Esophagus muscularis mucosa (tissue), 4 donors: ENCODE measurements at regions not wholly inside any gene's neighbourhood (a gene's known extent, or its start where the extent isn't known, plus 50 kb on each side); places are given as distances from the start of the nearest gene placed in this dataset.
A peak's percentile ranks its signal among the peaks of the same experiment; 100 is the strongest.

Experiments
- DNase-seq: peaks from one replicate; pipeline ENCODE4 v3.0.0-alpha.2; 2017; ENCODE audit errors: extremely low spot score
- H3K27ac ChIP-seq, 4 donors: fragments of 200-600 bp; sonication (generic); replicated peaks in 1 of 4; 1 replicate in 3 of 4; 2 replicates in 1 of 4; pipeline ENCODE4 v1.5.1; 2016 to 2019; ENCODE audit warnings: mild to moderate bottlenecking in 1 of 4
- H3K27me3 ChIP-seq, 4 donors: fragments of 200-600 bp; sonication (generic); one replicate each; pipeline versions ENCODE4 v1.5.1 to v1.6.0; 2016 to 2019
- H3K36me3 ChIP-seq, 4 donors: fragments of 200-600 bp; sonication (generic); one replicate each; pipeline ENCODE4 v1.5.1; 2016 to 2019
- H3K4me1 ChIP-seq, 4 donors: fragments of 200-600 bp; sonication (generic); one replicate each; pipeline ENCODE4 v1.5.1; 2016 to 2019
- H3K4me3 ChIP-seq, 4 donors: fragments of 200-600 bp; sonication (generic); 1 replicate in 2 of 4; 2 replicates in 2 of 4; pipeline ENCODE4 v1.5.1; 2016 to 2019; ENCODE audit warnings: mild to moderate bottlenecking in 4 of 4, moderate library complexity in 1 of 4
- H3K9me3 ChIP-seq, 4 donors: fragments of 200-600 bp; sonication (generic); 1 replicate in 3 of 4; 2 replicates in 1 of 4; pipeline ENCODE4 v1.5.1; 2016 to 2019
- EP300 ChIP-seq: sonication (generic); formaldehyde crosslinking; IDR thresholded peaks from one replicate; pipeline ENCODE4 v1.6.1; 2017; ENCODE audit warnings: antibody characterized with exemption
- POLR2A ChIP-seq: fragments of 450-650 bp; IDR thresholded peaks from one replicate; pipeline ENCODE4 v1.6.1; 2017; ENCODE audit warnings: antibody characterized with exemption, moderate library complexity, mild to moderate bottlenecking, low read depth
- POLR2AphosphoS5 ChIP-seq, 2 donors: sonication (generic); formaldehyde crosslinking; IDR thresholded peaks; one replicate each; pipeline ENCODE4 v1.6.1; 2017; ENCODE audit warnings: antibody characterized with exemption in 2 of 2
- WGBS: methylation state at CpG from one replicate; pipeline ENCODE4 v1.1.5; 2018; 5-methylcytosine and 5-hydroxymethylcytosine counted together
- intact Hi-C: fragments of 100-400 bp; cut with DNase I; formaldehyde crosslinking; loops from one replicate; pipeline ENCODE4 v1.15.1; 2023
- TF ChIP-seq, protein P1 (sequence below), 3 experiments: fragments of 200-600 bp in 2 of 3; fragments of 450-650 bp in 1 of 3; sonication (generic) in 2 of 3; IDR thresholded peaks; one replicate each; pipeline ENCODE4 v1.5.1; 2017 to 2019; ENCODE audit warnings: antibody characterized with exemption in 3 of 3, mild to moderate bottlenecking in 2 of 3, moderate library complexity in 1 of 3

DNA sequence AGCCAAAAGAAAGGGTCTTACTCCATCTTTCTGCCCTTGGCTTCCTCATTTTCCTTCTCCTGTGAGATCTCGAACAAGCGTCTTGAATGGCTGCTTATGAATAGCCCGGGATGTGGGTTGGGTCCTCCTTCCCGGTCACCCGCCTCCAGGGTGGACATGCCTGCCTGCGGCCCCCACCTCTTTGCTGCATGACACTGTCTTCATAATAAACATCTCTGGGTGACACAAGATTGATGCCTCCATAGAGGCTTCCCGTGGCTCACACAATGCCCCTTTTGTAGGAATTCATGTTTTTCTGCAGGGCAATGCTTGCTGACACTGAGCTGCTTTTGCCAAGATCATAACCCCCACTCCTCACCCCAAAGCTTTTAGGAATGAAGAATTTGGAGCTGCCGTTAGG lies 125.9 kb downstream of the ZNF664 start:
- Histone ChIP-seq H3K4me3 (no peak overlapping the region), H3K36me3 (no peaks in the 10 kb centered on the region), H3K27ac (peak overlapping the region in 1 of 4 donors; percentile 39), H3K9me3 (no peaks in the 10 kb centered on the region), H3K4me1 (peaks cover 0 to 24% (median 18%) of the 10 kb centered on the region in 4 donors), H3K27me3 (no peaks in the 10 kb centered on the region)
- DNase-seq, result no peak
- WGBS, result 76% methylated on average over 8 of the region's 8 CpGs
- TF ChIP-seq POLR2AphosphoS5 (IDR thresholded peaks at IDR 0.05) (no peak), EP300 (no peak), POLR2A (no peak)
- TF ChIP-seq, protein P1, sequence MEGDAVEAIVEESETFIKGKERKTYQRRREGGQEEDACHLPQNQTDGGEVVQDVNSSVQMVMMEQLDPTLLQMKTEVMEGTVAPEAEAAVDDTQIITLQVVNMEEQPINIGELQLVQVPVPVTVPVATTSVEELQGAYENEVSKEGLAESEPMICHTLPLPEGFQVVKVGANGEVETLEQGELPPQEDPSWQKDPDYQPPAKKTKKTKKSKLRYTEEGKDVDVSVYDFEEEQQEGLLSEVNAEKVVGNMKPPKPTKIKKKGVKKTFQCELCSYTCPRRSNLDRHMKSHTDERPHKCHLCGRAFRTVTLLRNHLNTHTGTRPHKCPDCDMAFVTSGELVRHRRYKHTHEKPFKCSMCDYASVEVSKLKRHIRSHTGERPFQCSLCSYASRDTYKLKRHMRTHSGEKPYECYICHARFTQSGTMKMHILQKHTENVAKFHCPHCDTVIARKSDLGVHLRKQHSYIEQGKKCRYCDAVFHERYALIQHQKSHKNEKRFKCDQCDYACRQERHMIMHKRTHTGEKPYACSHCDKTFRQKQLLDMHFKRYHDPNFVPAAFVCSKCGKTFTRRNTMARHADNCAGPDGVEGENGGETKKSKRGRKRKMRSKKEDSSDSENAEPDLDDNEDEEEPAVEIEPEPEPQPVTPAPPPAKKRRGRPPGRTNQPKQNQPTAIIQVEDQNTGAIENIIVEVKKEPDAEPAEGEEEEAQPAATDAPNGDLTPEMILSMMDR (IDR thresholded peaks at IDR 0.05), result no peak
- intact Hi-C loops, result no loop called here

- no peak overlapping the region for H3K4me3 ChIP-seq
- intact Hi-C loops, result no loop called here
- no peak for DNase-seq
- no peaks in the 10 kb centered on the region for H3K36me3 ChIP-seq
- H3K27ac ChIP-seq, result peak overlapping the region in 1 of 4 donors; percentile 39
- no peaks in the 10 kb centered on the region for H3K27me3 ChIP-seq
- peaks cover 0 to 24% (median 18%) of the 10 kb centered on the region in 4 donors for H3K4me1 ChIP-seq
- WGBS, result 91% methylated on average over 16 of the region's 16 CpGs
- TF ChIP-seq, protein P1 (IDR thresholded peaks at IDR 0.05), result no peak
- TF ChIP-seq EP300, result no peak
- TF ChIP-seq POLR2A, result no peak
- no peak for TF ChIP-seq POLR2AphosphoS5 (IDR thresholded peaks at IDR 0.05)
- no peaks in the 10 kb centered on the region for H3K9me3 ChIP-seq
Measured at GRCh38 chr12:124099661-124100060, 126.6 kb downstream of the ZNF664 start.

DNA sequence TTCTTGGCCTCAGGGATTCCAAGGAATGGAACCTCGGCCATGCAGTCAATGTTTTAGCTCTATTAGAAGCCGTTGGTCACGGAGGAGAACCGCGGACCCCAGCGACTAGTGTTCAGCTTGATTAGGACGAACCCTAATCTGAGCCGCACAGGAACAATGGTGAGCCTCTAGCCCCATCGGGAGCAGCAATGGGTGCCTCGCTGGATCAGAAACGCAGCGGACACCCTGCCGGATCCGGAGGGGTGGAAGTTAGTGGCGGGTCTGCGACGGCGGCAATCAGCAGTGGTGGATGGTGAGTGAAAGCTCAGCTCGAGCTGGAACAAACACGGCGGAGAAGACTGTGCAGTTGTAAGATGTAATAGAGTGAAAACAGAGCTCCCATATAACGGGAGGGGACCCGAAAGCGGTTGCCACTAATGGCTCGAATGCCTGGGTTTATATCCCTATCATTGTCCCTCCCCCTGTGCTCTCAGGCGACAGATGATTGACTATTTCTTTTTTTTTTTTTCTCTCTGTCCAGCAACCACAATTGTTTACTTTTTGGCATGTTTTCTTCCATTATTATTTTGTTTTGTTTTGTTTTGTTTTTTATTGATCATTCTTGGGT lies 127.7 kb downstream of the ZNF664 start:
- no peaks in the 10 kb centered on the region for H3K9me3 ChIP-seq
- 90% methylated on average over 21 of the region's 26 CpGs for WGBS
- TF ChIP-seq EP300 (no peak), POLR2AphosphoS5 (IDR thresholded peaks at IDR 0.05) (no peak), POLR2A (no peak)
- TF ChIP-seq, protein P1 (IDR thresholded peaks at IDR 0.05), result no peak
- peaks cover 0 to 24% (median 18%) of the 10 kb centered on the region in 4 donors for H3K4me1 ChIP-seq
- H3K27me3 ChIP-seq, result no peaks in the 10 kb centered on the region
- no peak for DNase-seq
- no peak overlapping the region for H3K4me3 ChIP-seq
- intact Hi-C loops, result no loop called here
- H3K27ac ChIP-seq, result no peak overlapping the region
- no peaks in the 10 kb centered on the region for H3K36me3 ChIP-seq

GRCh38 chr12:124105546-124105945 lies 132.5 kb downstream of the ZNF664 start:
- no peaks in the 10 kb centered on the region for H3K9me3 ChIP-seq
- 87% methylated on average over 14 of the region's 14 CpGs for WGBS
- no peak for DNase-seq
- H3K27me3 ChIP-seq, result no peaks in the 10 kb centered on the region
- TF ChIP-seq, protein P1 (IDR thresholded peaks at IDR 0.05), result no peak
- no peak for TF ChIP-seq EP300
- no peak for TF ChIP-seq POLR2A
- no peaks in the 10 kb centered on the region for H3K36me3 ChIP-seq
- intact Hi-C loops, result no loop called here
- no peak overlapping the region for H3K27ac ChIP-seq
- H3K4me3 ChIP-seq, result no peak overlapping the region
- H3K4me1 ChIP-seq, result no peaks in the 10 kb centered on the region

GRCh38 chr12:124107351-124107750 lies 134.3 kb downstream of the ZNF664 start:
- WGBS, result 86% methylated on average over 3 of the region's 4 CpGs
- TF ChIP-seq POLR2AphosphoS5 (IDR thresholded peaks at IDR 0.05) (no peak), POLR2A (no peak), EP300 (no peak)
- TF ChIP-seq, protein P1 (IDR thresholded peaks at IDR 0.05), result no peak
- H3K4me3 ChIP-seq, result no peak overlapping the region
- no peaks in the 10 kb centered on the region for H3K27me3 ChIP-seq
- no peaks in the 10 kb centered on the region for H3K9me3 ChIP-seq
- H3K36me3 ChIP-seq, result no peaks in the 10 kb centered on the region
- H3K4me1 ChIP-seq, result no peaks in the 10 kb centered on the region
- H3K27ac ChIP-seq, result no peak overlapping the region
- intact Hi-C loops, result no loop called here
- DNase-seq, result no peak
